Mucosa of gallbladder (tissue), 1 donor: ENCODE measurements at regions not wholly inside any gene's neighbourhood (a gene's known extent, or its start where the extent isn't known, plus 50 kb on each side); places are given as distances from the start of the nearest gene placed in this dataset.
"Not testable (repeated sequence)": the region's sequence is repeated elsewhere in the genome, so short reads cannot be mapped to it uniquely, and the experiment has no call there.

ENCODE experiments used
- DNase-seq: peaks from one replicate; pipeline ENCODE4 v3.0.0-alpha.2; 2020; ENCODE audit warnings: low spot score
- donor health status: DM: no; HTN: no; CAD: no.

DNA sequence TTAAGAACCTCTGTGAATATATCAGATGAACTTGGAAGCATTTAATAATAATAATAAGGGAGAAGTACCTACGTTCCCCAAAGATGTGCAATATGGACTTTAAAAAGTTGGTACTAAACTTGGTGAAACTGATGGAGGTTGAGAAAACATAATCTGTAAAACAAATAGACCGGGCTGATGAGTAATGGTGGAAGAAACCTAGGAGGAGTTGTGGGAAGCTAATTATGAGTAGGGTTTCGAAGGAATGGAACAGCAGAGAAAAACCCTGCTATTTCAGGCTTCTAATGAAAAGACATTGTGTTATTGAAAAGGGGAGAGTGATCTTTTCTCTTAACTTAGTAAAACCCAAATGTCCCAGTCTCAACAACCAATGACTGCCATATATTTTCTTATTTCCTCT lies 229.3 kb downstream of the PCSK1 start:
- DNase-seq = no peak

DNA sequence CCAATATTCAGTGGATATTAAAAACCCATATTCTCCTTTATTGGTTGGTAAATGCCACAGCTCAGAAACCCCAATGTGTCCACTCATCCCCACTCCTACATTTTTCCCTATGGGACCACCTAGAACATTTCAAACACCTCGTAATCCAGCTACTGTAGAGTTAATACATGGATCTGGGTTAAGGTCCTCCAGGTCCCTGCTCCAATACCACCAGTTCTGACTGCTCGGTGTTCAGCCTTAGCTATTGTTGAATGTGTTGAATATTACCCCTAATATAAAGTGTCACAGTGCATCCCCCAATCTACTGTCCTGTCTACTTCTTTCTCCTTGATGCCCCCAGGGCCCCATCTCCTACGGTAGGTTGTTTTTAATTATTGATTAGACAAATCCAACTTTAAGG lies 231.5 kb downstream of the PCSK1 start:
- no peak for DNase-seq

DNA sequence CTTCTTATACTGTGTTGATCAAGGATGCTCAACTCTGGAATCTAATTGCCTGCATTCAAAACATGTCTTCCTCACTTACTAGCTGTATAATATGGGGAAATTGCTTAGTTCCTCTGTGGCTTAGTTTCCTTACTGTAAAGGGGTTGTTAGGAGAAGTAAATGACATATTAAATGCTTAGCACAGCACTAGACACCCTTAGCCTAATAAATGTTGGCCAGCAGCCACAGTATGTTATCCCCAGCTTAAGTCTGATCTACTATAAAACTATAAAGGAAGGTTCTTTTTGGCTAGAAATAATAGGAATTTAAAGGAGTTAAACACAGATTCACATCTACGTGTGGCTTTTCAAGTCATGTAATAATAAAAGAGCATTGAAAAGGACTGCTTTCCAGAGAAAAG lies 232.4 kb downstream of the PCSK1 start:
- DNase-seq = no peak

DNA sequence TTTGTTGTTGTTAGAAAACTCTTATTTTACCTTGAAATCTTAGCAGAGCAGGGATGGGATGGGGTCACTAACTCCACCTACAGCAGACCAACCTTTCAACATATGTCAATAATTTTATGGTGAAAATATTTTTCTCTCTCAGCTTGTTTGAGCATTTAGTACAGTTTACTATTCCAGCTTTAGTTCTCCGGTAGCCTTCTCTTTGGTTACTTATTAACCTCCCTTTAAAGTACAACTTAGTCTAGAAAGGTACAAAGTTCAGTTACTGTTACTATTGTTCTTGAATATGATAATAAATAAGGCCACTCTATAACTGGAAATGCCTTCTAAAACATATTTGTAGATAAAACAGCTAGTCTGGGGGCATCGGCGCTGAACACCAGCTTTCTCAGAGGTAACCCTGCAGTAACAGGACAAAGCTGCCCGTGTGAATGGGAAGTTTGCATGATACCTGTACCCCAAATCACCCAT lies 233.3 kb downstream of the PCSK1 start:
- no peak for DNase-seq

DNA sequence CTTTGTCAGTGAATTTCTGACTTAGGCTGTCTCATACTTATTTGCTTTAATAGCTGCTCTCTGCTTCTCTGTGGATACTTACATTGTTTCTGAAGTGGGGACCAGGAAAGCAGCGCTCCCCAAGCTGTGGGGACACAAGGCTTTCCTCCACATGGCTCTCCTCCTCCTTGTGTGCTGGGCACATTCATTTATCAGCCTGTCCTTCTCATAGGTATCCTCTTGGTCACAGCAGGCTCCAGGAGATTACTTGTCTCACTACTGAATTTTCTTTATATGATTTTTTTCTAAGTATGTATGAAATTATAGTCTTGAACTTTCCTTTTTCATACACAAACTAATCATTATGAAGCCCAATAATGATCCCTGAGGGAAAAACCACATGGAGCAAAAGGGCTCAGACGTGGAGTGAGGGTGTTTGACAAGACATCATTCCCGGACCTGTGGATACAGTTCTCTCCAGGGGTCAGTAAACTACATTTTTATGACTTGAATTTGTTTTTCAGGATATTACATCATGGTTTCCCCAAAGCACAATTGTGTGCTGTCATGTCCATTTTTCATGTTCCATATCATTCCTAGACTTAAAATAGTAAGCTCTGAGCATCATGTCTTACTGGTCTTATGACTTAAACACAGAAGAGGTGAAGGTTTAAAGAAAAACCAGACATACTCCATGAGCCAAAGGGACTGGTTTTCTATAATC lies 234.5 kb downstream of the PCSK1 start:
- DNase-seq = no peak

DNA sequence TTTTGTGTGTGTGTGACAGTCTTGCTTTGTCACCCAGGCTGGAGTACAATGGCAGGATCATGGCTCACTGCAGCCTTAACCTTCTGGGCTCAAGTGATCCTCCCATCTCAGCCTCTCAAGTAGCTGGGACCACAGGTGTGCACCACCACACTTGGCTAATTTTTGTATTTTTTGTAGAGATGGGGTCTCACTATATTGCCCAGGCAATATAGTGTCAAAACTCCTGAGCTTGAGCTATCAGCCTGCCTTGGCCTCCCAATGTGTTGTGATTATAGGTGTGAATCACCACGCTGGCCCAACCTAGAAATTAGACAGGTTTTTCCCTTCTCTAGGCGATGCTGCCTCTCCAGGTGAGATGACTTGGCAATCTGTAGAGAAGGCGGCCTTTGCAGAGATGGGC lies 235.3 kb downstream of the PCSK1 start:
- DNase-seq = not testable (repeated sequence)

DNA sequence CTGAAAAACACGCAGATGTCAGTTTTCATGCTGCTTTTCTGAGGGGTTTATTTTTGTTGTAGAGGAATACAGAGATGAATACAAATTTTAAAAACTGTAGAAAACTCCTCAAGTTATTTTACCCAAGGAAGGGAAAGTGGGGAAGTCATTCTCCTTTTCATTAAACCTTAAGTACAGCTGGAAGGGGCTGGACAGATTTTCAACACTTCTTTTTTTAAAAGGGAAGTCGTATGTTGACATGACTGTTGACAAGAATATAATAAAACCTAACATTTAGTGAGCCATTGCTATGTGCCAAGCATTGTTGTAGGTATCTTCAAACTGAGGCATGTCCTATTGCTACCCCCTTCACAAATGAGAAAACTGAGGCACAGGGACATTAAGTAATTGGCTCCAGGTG lies 235.7 kb upstream of the ELL2 start:
- no peak for DNase-seq

DNA sequence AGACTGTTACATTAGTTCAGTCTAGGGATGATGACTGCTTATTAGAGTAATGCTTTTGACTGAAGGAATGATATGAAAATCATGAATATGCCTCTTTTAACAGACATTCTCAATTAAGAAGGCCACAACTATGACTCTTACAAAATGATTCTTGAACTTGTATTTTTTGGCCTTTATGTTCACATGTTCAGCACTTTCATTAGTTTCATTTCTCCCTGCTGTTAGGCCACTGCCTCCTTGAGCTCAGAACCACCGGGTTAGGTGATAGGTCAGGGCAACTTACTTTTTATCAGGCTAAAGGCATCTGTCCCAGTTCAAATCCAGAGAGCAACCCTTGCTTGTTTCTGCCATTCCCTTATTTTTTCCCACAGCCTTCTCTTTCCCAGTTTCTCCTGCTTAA lies 235.2 kb upstream of the ELL2 start:
- no peak for DNase-seq

DNA sequence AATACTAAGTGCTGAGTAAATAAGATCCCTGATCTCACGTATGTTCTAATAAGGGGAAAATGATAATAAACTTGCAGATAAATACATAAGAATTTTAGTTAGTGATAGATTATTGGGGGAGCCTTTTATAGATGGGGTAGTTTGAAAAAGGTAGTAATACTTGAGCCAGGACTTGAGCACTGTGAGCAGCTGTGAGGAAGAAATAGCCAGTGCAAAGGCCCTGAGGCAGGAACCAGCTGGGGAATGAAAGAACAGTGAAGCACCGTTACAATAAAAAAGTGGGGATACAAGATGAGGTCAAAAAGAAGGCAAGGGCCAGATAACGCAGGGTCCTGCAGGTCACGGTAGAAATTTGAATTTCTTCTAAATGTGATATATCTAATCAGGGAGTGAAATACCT lies 234.8 kb upstream of the ELL2 start:
- DNase-seq = no peak

DNA sequence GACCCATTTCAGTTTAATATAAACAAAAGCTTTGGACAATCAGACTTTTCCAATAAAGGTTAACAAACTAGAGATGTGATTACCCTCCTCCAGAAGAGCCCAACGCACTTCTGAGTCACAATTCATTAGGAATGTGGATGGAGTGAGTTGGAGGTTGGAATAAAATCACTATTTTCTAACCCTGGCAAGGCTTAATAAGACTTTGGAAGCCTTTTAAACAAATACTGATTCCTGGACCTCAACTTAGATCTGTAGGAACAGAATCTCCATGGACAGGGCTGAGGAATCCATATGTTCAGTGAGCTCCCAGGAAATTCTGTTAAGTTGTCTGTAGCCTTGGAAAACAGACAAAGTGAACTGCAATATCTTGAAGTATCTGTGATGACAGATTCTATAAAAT lies 233.5 kb upstream of the ELL2 start:
- no peak for DNase-seq

DNA sequence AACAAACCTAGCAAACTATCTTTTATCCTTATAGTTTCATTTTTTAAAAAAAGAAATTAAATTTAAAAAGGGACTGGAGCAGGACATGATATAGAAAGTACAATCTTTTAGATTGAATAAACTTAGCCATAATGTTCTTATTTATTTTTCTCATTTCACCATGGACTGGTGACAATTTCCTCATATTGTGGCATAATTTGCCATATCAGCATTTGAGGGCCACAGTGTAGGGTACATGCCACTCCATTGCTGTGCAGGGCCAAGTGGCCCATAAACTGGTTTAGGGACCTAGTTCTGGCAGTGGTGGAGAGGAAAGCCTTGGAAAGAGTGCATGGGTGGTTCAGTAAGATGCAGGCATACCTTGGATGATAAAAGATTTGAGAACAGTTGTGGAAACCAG lies 232.9 kb upstream of the ELL2 start:
- DNase-seq = no peak

DNA sequence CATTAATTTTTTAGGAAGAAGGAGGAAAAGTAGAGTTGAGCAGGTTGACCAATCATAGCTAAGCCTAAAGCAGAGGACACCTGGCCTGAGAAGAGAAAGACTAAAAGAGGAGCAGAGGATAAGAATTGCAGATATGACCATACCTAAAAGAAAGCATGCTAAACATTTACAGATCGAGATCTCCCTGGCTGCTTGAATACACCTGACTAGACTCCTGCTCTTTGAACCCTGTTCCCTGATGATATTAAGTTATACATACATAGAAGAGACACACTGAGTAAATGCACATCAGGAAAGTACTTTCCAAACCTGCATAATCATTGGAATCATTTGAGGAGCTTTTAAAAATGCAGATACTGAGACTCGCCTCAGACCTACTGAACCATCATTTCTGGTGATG lies 232.3 kb upstream of the ELL2 start:
- DNase-seq = no peak

DNA sequence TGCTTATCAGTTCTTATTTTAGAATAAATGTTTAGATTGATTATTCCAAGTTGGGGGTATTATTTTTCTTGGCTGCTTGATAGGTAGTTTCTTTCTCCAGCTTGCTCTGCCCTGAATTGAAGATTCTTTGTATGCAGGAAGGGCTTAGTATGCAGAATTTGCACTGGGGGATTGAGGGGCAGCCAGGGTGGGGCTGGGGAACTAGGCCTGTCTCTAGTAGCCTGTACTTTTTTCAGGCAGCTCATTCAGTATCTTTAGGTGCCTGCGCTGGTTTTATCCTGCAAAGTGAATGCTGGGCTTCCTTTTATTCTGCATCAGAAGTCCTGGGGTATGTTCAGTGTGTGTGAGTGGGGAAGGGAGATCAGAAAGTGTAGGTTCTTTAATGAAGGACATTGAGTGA lies 228.3 kb upstream of the ELL2 start:
- no peak for DNase-seq

DNA sequence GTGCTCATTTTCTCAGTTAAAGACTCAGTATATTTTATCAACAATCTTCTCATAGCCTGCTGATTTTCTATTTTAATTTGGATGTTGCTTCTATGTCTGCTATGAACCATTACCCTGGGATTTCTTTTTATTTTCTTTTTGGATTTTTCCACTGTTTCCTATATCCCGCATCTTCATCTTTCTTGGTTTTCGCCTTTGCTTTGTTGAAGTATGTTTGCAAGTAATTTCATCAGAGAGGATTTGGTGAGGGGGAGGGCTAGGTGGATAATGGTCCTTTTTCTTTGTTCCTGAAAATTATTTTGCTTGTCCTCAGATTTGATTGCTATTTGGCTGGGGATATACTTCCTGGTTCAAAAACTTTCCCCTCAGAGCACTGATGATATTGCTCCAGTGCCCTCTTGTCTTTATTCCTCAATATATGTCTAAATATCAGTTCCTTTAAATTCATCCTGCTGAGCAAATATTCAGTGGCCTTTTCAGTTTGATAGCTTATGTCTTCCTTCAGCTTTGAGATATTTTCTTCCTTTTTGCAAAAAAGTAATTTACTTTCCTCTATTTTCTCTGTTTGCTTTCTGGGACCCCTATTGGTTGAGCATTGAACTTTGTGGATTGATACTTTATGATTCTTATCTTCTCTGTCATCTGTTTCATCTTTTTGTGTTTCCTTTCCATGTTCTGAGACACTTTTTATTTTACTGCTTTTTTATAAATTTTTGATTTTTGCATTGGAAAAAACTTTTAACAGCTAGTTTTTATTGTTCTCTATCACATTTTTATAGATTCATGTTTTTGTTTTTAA lies 227.6 kb upstream of the ELL2 start:
- DNase-seq = no peak

DNA sequence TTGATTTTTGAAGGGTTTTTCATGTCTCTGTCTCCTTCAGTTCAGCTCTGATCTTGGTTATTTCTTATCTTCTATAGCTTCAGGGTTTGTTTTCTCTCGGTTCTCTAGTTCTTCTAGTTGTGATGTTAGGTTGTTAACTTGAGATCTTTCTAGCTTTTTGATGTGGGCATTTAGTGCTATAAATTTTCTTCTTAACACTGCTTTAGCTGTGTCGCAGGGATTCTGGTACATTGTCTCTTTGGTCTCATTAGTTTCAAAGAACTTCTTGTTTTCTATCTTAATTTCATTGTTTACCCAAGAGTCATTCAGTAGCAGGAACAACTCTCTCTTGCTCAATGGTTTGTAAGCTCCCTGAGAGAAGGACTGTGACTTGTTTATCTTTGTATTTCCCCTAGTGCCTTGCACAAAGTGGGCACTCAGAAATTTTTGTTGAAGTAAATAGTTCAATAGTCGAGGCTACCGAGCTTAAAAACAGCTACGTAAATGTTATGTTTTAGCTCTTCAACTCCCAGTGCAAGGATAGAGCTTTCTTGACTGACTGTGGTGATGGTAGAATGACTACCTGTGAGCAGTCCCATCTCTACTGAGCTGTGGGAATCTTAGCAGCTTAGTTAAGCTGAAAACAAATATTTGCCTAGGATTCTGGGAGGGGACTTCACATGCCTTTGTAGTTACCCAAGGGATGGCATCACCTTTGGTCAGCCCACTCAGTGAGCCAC lies 225.8 kb upstream of the ELL2 start:
- DNase-seq = no peak

DNA sequence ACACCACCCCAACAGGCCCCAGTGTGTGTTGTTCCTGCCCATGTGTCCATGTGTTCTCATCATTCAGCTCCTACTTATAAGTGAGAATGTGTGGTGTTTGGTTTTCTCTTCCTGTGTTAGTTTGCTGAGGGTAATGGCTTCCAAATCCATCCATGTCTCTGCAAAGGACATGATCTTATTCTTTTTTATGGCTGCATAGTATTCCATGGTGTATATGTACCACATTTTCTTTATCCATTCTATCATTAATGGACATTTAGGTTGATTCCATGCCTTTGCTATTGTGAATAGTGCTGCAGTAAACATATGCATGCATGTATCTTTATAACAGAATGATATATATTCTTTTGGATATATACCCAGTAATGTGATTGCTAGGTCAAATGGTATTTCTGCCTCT lies 222.9 kb upstream of the ELL2 start:
- not testable (repeated sequence) for DNase-seq

DNA sequence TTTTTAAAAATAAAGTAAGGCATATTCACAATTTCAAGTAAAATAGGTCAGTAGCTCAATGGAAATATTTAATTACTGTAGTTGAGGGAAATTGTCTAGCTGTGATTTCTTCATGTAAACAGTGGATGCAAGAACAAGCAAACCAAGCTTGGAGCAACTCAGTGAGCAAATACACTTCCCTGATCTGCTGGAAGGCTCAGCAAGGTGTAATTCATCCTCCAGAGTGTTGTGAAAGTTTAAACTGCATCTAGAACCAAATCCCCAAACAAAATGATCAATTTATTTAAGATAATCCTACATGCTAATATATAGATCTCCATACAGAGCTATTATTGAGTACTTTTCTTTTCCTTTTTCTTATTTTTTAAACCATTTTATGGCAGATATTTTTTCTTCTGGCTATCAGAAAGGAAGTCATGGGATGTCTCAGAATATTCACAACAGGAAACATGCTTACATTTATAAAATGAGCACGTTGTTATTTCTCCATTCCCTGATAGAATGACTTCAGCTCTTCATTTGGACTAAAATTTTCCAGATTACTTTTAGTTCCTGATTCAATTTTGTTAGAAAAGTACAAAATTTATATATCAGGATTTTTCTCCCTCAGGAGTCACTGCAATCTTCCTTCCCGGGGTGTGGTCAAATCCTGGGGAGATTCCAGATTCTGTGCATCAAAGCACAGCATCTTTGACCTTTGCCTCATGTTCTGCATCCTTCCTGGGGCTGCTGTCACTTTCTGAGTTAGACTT lies 219.2 kb upstream of the ELL2 start:
- DNase-seq = no peak

DNA sequence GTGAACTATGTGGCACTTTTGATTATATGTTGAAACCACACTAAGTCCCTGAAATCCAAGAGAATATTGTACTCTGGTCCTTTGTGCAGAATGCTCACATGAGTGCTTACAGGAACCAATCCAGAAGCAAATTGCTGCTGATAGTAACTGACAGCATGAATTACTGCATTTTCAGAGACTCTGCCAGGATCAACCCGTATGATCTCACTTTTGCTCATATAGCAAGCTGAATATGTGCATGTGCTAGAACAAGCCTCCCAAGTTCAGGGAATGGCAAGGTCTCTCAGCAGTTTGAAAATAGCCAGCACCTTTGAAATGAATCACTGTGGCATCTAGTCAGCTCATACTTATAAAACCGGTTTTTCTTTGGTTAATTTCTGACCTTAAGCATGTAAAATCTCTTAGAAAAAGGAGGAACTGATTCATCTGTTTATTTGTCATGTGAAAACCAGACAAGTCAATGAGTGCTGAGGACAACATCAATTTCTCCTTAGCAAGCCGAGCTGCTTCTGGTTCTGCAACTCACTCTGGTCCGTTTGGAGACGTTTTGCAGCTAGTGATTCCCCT lies 215.7 kb upstream of the ELL2 start:
- DNase-seq = no peak

DNA sequence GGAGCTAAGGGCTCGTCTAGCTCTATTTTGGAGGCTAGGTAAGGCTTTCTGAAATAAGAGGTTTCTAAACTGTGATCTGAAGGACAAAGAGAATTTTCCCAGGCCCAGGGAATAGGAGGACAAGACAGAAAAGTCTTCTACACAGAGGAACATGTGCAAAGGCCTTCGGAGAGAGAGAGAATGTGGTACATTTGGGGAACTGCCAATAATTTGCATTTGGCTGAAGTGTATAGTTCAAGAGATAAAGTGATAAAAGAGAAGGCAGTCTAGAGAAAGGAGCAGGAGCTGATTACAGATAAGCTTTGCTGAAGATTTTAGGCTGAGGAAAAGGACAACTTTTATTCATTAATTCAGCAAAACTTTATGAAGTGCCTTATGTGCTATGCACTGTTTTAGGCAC lies 214.4 kb upstream of the ELL2 start:
- DNase-seq = no peak

DNA sequence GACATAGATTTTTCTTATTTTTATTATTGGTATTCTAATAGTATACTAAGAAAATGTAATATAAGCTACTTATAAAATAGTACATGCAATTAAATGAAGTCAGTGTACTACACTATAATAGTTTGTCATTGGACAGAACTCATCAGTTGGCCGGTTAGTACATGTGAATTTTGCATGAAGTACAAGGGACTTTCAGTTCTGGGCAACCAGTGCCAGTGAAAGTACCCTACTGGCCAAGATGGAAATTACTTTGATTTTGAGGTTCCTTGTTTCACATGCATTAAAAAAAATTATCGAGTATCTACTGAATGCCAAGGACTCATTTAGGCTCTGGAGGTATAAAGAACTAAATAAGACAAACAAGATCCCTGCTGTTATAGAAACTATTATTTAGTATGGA lies 213.4 kb upstream of the ELL2 start:
- no peak for DNase-seq

DNA sequence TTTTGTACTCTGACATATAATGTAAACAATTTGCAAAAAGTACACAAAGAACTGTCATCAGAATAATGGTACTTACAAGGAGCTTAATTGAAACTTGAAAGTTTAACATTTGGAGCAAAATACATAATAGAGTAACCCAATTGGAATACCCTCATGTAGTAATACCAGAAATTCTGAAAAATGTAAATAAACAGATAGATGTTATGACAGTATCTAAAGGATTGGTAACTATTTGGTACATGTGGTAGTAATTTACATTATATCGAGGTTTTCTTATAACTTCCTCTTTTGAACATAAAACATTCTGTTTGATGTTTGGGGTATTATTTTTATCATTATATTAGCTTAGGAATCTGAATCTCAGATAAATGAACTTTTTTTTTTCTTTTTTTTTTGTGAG lies 211.7 kb upstream of the ELL2 start:
- no peak for DNase-seq

DNA sequence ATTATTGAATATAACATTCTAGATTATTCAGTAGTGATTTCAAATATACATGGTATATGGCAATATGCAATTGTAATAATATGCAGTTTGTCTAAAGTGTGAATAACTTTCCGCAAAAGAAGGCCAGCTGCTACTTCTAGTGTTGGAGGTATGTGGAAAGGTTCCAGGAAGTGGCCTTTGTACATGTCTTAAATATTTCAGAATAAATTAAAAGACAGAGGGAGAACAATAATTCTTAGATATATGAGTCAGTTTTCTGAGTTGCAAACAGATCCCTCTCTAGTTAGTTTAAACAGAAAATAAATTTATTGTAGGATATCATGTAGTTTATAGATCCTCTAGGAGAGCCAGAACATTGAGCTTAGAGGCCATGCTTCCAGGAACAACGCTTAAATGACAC lies 210.8 kb upstream of the ELL2 start:
- DNase-seq = no peak
